ENCODE measurements at regions not wholly inside any gene's neighbourhood (a gene's known extent, or its start where the extent isn't known, plus 50 kb on each side); places are given as distances from the start of the nearest gene placed in this dataset.

DNA sequence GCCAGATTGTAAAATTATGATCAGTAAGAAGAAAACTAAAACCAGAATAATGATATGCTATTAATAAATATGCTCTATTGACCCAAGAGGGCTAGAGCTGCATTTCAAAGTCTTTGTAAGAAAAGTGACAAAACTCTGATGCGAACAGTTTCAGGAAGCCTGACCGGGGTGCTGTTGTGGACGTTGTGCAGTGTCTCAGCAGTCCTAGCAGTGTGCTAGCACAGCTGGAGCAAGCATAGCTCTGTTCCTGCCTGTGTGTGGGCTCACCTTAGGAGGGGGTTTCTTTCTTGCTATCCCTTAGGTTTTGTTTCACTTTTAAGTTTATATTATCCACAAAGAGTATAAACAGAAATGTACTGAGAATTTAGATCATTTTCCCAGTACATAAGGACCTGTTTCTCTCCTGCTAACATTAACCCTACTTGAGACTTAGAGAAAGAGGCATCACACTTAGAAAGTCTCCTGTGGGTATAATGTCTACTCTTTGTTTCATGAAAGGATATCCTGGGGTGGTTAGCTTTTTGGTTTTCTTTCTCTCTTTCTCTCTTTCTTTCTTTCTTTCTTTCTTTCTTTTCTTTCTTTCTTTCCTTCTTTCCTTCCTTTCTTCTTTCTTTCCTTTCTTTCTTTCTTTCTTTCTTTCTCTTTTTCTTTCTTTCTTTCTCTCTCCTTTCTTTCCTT is 124.5 kb downstream of the TMEM182 start (continued):
- TF ChIP-seq KDM5A (IDR thresholded peaks at IDR 0.05; ENCODE audit: low read length) (no peak), HDAC2 (IDR thresholded peaks at IDR 0.05; ENCODE audit: borderline replicate concordance in 1 of 2, low read depth in 2 of 2, low read length in 2 of 2) (no peak), CBX5 (IDR thresholded peaks at IDR 0.05; ENCODE audit: low read depth, low read length) (no peak), SP4 (IDR thresholded peaks at IDR 0.05; ENCODE audit: low read length) (no peak), HDAC6 (IDR thresholded peaks at IDR 0.05; ENCODE audit: low read depth, low read length) (no peak)
- TF ChIP-seq, protein P1, sequence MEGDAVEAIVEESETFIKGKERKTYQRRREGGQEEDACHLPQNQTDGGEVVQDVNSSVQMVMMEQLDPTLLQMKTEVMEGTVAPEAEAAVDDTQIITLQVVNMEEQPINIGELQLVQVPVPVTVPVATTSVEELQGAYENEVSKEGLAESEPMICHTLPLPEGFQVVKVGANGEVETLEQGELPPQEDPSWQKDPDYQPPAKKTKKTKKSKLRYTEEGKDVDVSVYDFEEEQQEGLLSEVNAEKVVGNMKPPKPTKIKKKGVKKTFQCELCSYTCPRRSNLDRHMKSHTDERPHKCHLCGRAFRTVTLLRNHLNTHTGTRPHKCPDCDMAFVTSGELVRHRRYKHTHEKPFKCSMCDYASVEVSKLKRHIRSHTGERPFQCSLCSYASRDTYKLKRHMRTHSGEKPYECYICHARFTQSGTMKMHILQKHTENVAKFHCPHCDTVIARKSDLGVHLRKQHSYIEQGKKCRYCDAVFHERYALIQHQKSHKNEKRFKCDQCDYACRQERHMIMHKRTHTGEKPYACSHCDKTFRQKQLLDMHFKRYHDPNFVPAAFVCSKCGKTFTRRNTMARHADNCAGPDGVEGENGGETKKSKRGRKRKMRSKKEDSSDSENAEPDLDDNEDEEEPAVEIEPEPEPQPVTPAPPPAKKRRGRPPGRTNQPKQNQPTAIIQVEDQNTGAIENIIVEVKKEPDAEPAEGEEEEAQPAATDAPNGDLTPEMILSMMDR (IDR thresholded peaks at IDR 0.05; ENCODE audit: control extremely low read depth in 1 of 3, insufficient read depth in 1 of 3, low read depth in 1 of 3, low read length in 3 of 3): no peak
